ENCODE measurements at regions not wholly inside any gene's neighbourhood (a gene's known extent, or its start where the extent isn't known, plus 50 kb on each side); places are given as distances from the start of the nearest gene placed in this dataset.

DNA sequence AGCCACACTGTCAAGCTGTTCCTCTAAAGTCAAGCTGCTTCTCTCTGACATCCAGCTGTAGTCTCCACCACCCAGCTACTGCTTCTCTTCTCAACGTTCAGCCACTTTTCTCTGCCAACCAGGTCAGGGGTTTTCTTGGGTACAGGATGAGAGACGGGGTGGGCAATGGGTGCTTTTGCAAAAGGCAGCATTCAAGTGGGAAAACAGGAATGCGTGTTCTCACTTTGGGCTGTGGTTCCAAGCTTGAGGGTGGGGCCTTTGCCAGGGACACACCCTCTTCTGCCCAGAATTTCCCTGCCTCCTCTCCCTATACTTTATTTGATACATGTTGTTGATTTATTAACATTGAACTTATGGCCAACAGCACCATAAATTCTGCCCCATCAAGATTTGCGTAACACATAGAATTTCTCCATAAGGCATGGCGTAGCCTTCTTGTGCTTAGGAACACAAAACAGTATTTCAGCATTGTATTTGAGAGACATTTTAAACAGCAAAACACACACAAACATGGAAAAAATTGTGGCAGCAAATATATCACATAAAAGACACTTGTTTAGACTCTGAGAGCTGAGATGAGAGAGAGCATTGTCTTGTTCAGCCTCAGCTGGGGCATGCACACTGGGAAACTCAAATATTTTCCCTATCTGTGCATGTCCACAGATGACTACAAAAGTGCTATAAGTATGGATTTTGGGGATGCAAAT is 392.8 kb downstream of the SLITRK6 start:
- Histone ChIP-seq H3K27ac (no peak overlapping the region), H3K4me3 (no peak overlapping the region), H3K36me3 (no peaks in the 10 kb centered on the region), H3K4me1 (no peaks in the 10 kb centered on the region), H3K9me3 (no peaks in the 10 kb centered on the region), H3K27me3 (no peaks in the 10 kb centered on the region)
- WGBS, 2 donors (ENCODE audit: low coverage in 1 of 2) = 84 to 95% methylated on average over 2 to 5 of the region's 5 CpGs
- no peak for ATAC-seq
- TF ChIP-seq POLR2AphosphoS5 (IDR thresholded peaks at IDR 0.05) = no peak
- no peak for TF ChIP-seq EP300 (IDR thresholded peaks at IDR 0.05)
- no peak for TF ChIP-seq POLR2A (IDR thresholded peaks at IDR 0.05)
- TF ChIP-seq CTCF (IDR thresholded peaks at IDR 0.05) = no peak

- no peak for ATAC-seq
- H3K4me3 ChIP-seq = no peak overlapping the region
- no peaks in the 10 kb centered on the region for H3K36me3 ChIP-seq
- 96 to 100% methylated on average over 1 to 8 of the region's 13 CpGs for WGBS, 2 donors (ENCODE audit: low coverage in 1 of 2)
- TF ChIP-seq EP300 (IDR thresholded peaks at IDR 0.05) = no peak
- TF ChIP-seq POLR2A (IDR thresholded peaks at IDR 0.05) = no peak
- no peak for TF ChIP-seq CTCF (IDR thresholded peaks at IDR 0.05)
- TF ChIP-seq POLR2AphosphoS5 (IDR thresholded peaks at IDR 0.05) = no peak
- no peaks in the 10 kb centered on the region for H3K27me3 ChIP-seq
- H3K4me1 ChIP-seq = no peaks in the 10 kb centered on the region
- H3K27ac ChIP-seq = no peak overlapping the region
- no peaks in the 10 kb centered on the region for H3K9me3 ChIP-seq
These were observed 393.8 kb downstream of the SLITRK6 start for GRCh38 chr13:85405316-85405897.

DNA sequence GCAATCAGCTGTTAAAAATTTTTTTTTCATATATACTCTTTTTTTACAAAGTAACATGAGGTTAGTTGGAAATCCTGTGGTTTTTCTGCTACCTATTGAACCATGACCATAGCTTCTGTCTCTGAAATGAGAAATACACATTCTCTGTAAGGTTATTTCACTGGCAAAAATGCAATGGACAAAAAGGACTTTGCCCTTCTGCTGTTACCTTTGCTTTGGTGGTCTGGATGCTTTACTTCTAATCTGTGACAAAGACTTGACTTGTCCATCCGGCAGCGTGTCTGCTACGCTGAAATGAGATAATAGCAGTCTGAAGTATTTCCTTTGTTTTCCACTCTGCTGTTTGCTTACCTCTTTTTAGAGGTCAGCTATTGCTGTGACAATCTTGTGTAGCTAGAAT is 412.8 kb downstream of the SLITRK6 start:
- 58 to 66% methylated on average over 3 of the region's 3 CpGs for WGBS, 2 donors (ENCODE audit: low coverage in 1 of 2)
- TF ChIP-seq POLR2AphosphoS5 (IDR thresholded peaks at IDR 0.05) = no peak
- TF ChIP-seq POLR2A (IDR thresholded peaks at IDR 0.05) = no peak
- TF ChIP-seq CTCF (IDR thresholded peaks at IDR 0.05) = no peak
- TF ChIP-seq EP300 (IDR thresholded peaks at IDR 0.05) = no peak
- Histone ChIP-seq H3K4me1 (no peaks in the 10 kb centered on the region), H3K27me3 (no peaks in the 10 kb centered on the region), H3K36me3 (no peaks in the 10 kb centered on the region), H3K27ac (no peak overlapping the region), H3K4me3 (no peak overlapping the region), H3K9me3 (peaks cover 0 to 5% (median 0%) of the 10 kb centered on the region in 3 donors)
- ATAC-seq = no peak

DNA sequence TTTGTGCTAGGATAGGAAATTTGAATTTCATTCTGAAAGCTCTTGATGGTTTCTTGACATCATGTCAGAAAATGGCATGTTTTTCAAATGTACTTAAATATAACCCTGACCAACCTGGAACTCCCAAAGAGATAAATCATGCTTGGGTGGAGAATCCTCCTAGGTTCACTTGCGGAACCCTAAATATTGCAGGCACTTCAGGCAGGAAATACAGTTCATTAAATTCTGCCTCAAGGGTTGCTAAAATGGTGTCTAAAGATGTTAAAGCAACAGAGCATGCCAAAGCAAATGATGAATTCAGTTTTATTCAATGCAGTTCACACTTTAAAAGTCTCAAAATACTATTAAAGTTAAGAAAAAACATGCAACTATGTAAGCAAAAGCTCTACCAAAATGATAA is 415.9 kb downstream of the SLITRK6 start:
- no peaks in the 10 kb centered on the region for H3K4me1 ChIP-seq
- H3K27ac ChIP-seq = no peak overlapping the region
- no peaks in the 10 kb centered on the region for H3K27me3 ChIP-seq
- H3K4me3 ChIP-seq = no peak overlapping the region
- peaks cover 0 to 3% (median 0%) of the 10 kb centered on the region in 3 donors for H3K9me3 ChIP-seq
- H3K36me3 ChIP-seq = no peaks in the 10 kb centered on the region
- no peak for TF ChIP-seq POLR2AphosphoS5 (IDR thresholded peaks at IDR 0.05)
- TF ChIP-seq CTCF (IDR thresholded peaks at IDR 0.05) = no peak
- TF ChIP-seq EP300 (IDR thresholded peaks at IDR 0.05) = no peak
- TF ChIP-seq POLR2A (IDR thresholded peaks at IDR 0.05) = no peak
- WGBS, 2 donors (ENCODE audit: low coverage in 1 of 2) = 60 to 100% methylated on average over 1 of the region's 1 CpG
- ATAC-seq = no peak

DNA sequence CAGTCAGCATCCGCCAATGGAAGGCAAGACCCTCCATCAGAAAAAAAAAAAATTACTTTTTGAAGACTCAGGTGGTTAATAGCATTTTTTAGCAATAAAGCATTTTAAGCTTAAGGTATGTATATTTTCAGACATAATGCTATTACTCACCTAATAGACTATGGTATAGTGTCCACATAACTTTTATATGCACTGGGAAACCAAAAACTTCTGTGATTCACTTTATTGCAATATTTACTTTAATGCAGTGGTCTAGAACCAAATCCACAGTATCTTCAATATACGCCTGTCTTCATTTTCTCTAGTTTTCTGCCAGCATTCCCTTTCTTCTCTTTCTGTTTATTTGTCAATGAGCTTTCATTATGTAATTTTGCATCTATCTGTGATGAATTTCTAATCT is 418.1 kb downstream of the SLITRK6 start:
- Histone ChIP-seq H3K36me3 (no peaks in the 10 kb centered on the region), H3K27ac (no peak overlapping the region), H3K4me1 (no peaks in the 10 kb centered on the region), H3K4me3 (no peak overlapping the region), H3K27me3 (no peaks in the 10 kb centered on the region), H3K9me3 (no peaks in the 10 kb centered on the region)
- ATAC-seq = no peak
- TF ChIP-seq EP300 (IDR thresholded peaks at IDR 0.05) (no peak), POLR2AphosphoS5 (IDR thresholded peaks at IDR 0.05) (no peak), POLR2A (IDR thresholded peaks at IDR 0.05) (no peak), CTCF (IDR thresholded peaks at IDR 0.05) (no peak)
- 89 to 100% methylated on average over 2 of the region's 2 CpGs for WGBS, 2 donors (ENCODE audit: low coverage in 1 of 2)
